Mesendoderm (in vitro differentiated cells): ENCODE measurements at regions not wholly inside any gene's neighbourhood (a gene's known extent, or its start where the extent isn't known, plus 50 kb on each side); places are given as distances from the start of the nearest gene placed in this dataset.
A peak's percentile ranks its signal among the peaks of the same experiment; 100 is the strongest.

Source experiments
- DNase-seq: peaks from one replicate; pipeline ENCODE4 v3.0.0; 2013
- H2AK5ac ChIP-seq: 2 replicates; pipeline ENCODE4 v1.6.1; 2013; ENCODE audit warnings: low read length, inconsistent platforms
- H2BK120ac ChIP-seq: 2 replicates; pipeline ENCODE4 v1.6.1; 2013; ENCODE audit warnings: low read depth, mild to moderate bottlenecking, low read length, moderate library complexity, mixed read lengths
- H2BK15ac ChIP-seq: replicated peaks from 2 replicates; pipeline ENCODE4 v1.6.1; 2013; ENCODE audit warnings: low read depth, mild to moderate bottlenecking, moderate library complexity
- H2BK5ac ChIP-seq: 2 replicates; pipeline ENCODE4 v1.6.1; 2013; ENCODE audit warnings: low read length, inconsistent platforms
- H3K18ac ChIP-seq: 2 replicates; pipeline ENCODE4 v1.6.1; 2013; ENCODE audit warnings: mild to moderate bottlenecking, low read length, mixed read lengths
- H3K23ac ChIP-seq: one replicate; pipeline ENCODE4 v1.6.1; 2013; ENCODE audit warnings: low read length
- H3K27ac ChIP-seq: 2 replicates; pipeline ENCODE4 v1.5.1; 2013; ENCODE audit warnings: low read depth, mild to moderate bottlenecking, inconsistent platforms, low read length, moderate library complexity
- H3K27me3 ChIP-seq: 2 replicates; pipeline ENCODE4 v1.6.1; 2013; ENCODE audit warnings: low read length, control low read depth, mild to moderate bottlenecking, inconsistent platforms; ENCODE audit not compliant: insufficient read depth, poor library complexity
- H3K36me3 ChIP-seq: 2 replicates; pipeline ENCODE4 v1.6.1; 2013; ENCODE audit warnings: low read length, inconsistent platforms; ENCODE audit not compliant: control insufficient read depth, insufficient read depth
- H3K4ac ChIP-seq: one replicate; pipeline ENCODE4 v1.6.1; 2013; ENCODE audit warnings: low read depth, mild to moderate bottlenecking, low read length, moderate library complexity
- H3K4me1 ChIP-seq: 2 replicates; pipeline ENCODE4 v1.6.1; 2013; ENCODE audit warnings: low read depth, low read length, inconsistent platforms; ENCODE audit not compliant: control insufficient read depth
- H3K4me2 ChIP-seq: 2 replicates; pipeline ENCODE4 v1.6.1; 2013; ENCODE audit warnings: low read length
- H3K4me3 ChIP-seq: 2 replicates; pipeline ENCODE4 v1.5.1; 2013; ENCODE audit warnings: mild to moderate bottlenecking, low read length
- H3K56ac ChIP-seq: one replicate; pipeline ENCODE4 v1.6.1; 2013; ENCODE audit warnings: low read length
- H3K79me1 ChIP-seq: 2 replicates; pipeline ENCODE4 v1.6.1; 2013; ENCODE audit warnings: low read length, inconsistent platforms
- H3K79me2 ChIP-seq: 2 replicates; pipeline ENCODE4 v1.6.1; 2013; ENCODE audit warnings: mild to moderate bottlenecking, low read length; ENCODE audit not compliant: control insufficient read depth, insufficient read depth
- H3K9ac ChIP-seq: 2 replicates; pipeline ENCODE4 v1.6.1; 2013; ENCODE audit warnings: low read length, inconsistent platforms
- H4K5ac ChIP-seq: one replicate; pipeline ENCODE4 v1.6.1; 2013; ENCODE audit warnings: low read length
- H4K8ac ChIP-seq: one replicate; pipeline ENCODE4 v1.6.1; 2013; ENCODE audit warnings: low read depth, mild to moderate bottlenecking, control low read depth, low read length, moderate library complexity
- WGBS: extraction: QIAGEN DNeasy Blood & Tissue Kit; methylation state at CpG from one replicate; pipeline ENCODE4 v1.1.7; 2013; ENCODE audit warnings: low lambda C conversion rate, missing lambda C conversion rate; ENCODE audit not compliant: insufficient coverage; ENCODE audit errors: extremely low coverage; 5-methylcytosine and 5-hydroxymethylcytosine counted together

GRCh38 chr6:92944132-92944531 is 475.2 kb downstream of the EPHA7 start:
- no peak overlapping the region for H3K23ac ChIP-seq
- no peak overlapping the region for H2AK5ac ChIP-seq
- no peaks in the 10 kb centered on the region for H3K27me3 ChIP-seq
- H3K4me1 ChIP-seq = no peaks in the 10 kb centered on the region
- H3K18ac ChIP-seq = no peak overlapping the region
- no CpG with 5 or more reads among the region's 1 CpG for WGBS
- no peaks in the 10 kb centered on the region for H3K79me2 ChIP-seq
- no peak overlapping the region for H3K56ac ChIP-seq
- no peak overlapping the region for H4K5ac ChIP-seq
- H3K4me2 ChIP-seq = no peak overlapping the region
- H3K9ac ChIP-seq = no peak overlapping the region
- H3K4ac ChIP-seq = no peak overlapping the region
- no peak overlapping the region for H2BK5ac ChIP-seq
- no peak overlapping the region for H3K27ac ChIP-seq
- no peak overlapping the region for H4K8ac ChIP-seq
- no peak overlapping the region for H2BK15ac ChIP-seq
- no peak overlapping the region for H3K4me3 ChIP-seq
- no peak overlapping the region for H2BK120ac ChIP-seq
- H3K79me1 ChIP-seq = no peaks in the 10 kb centered on the region
- no peak for DNase-seq
- no peaks in the 10 kb centered on the region for H3K36me3 ChIP-seq

- Histone ChIP-seq H3K79me1 (no peaks in the 10 kb centered on the region), H2BK5ac (no peak overlapping the region), H3K9ac (no peak overlapping the region), H3K18ac (no peak overlapping the region), H3K79me2 (no peaks in the 10 kb centered on the region), H2AK5ac (no peak overlapping the region), H4K8ac (no peak overlapping the region), H3K4ac (no peak overlapping the region), H4K5ac (no peak overlapping the region), H2BK15ac (no peak overlapping the region), H3K27ac (no peak overlapping the region), H3K27me3 (no peaks in the 10 kb centered on the region), H3K4me2 (no peak overlapping the region), H3K56ac (no peak overlapping the region), H3K23ac (no peak overlapping the region), H3K36me3 (no peaks in the 10 kb centered on the region), H3K4me3 (no peak overlapping the region), H3K4me1 (no peaks in the 10 kb centered on the region), H2BK120ac (no peak overlapping the region)
- DNase-seq = no peak
These were observed 476.8 kb downstream of the EPHA7 start for GRCh38 chr6:92942549-92942948.

- Histone ChIP-seq H3K4me3 (no peak overlapping the region), H3K4me2 (no peak overlapping the region), H3K27me3 (no peaks in the 10 kb centered on the region)
These were observed 484.7 kb downstream of the EPHA7 start for GRCh38 chr6:92934625-92935024.

GRCh38 chr6:92930171-92930570 is 489.2 kb downstream of the EPHA7 start:
- H2BK120ac ChIP-seq = no peak overlapping the region
- no peak overlapping the region for H3K4me2 ChIP-seq
- H3K79me1 ChIP-seq = no peaks in the 10 kb centered on the region
- no peak overlapping the region for H3K18ac ChIP-seq
- H3K56ac ChIP-seq = no peak overlapping the region
- H3K4me1 ChIP-seq = no peaks in the 10 kb centered on the region
- H3K4ac ChIP-seq = no peak overlapping the region
- no peak for DNase-seq
- H3K79me2 ChIP-seq = no peaks in the 10 kb centered on the region
- H3K4me3 ChIP-seq = no peak overlapping the region
- no CpG with 5 or more reads among the region's 5 CpGs for WGBS
- no peak overlapping the region for H2BK15ac ChIP-seq
- no peaks in the 10 kb centered on the region for H3K27me3 ChIP-seq
- H4K8ac ChIP-seq = no peak overlapping the region
- no peak overlapping the region for H3K23ac ChIP-seq
- H3K9ac ChIP-seq = no peak overlapping the region
- no peaks in the 10 kb centered on the region for H3K36me3 ChIP-seq
- no peak overlapping the region for H2BK5ac ChIP-seq
- no peak overlapping the region for H3K27ac ChIP-seq
- H4K5ac ChIP-seq = no peak overlapping the region
- no peak overlapping the region for H2AK5ac ChIP-seq

More at GRCh38 chr6:92934625-92935024, 484.7 kb downstream of the EPHA7 start:
- WGBS = no CpG with 5 or more reads among the region's 1 CpG
- no peak overlapping the region for H2BK120ac ChIP-seq
- H4K8ac ChIP-seq = no peak overlapping the region
- H2BK15ac ChIP-seq = no peak overlapping the region
- no peak overlapping the region for H3K18ac ChIP-seq
- H3K27ac ChIP-seq = no peak overlapping the region
- no peaks in the 10 kb centered on the region for H3K36me3 ChIP-seq
- no peaks in the 10 kb centered on the region for H3K79me2 ChIP-seq
- H3K23ac ChIP-seq = no peak overlapping the region
- H2BK5ac ChIP-seq = no peak overlapping the region
- no peak overlapping the region for H3K56ac ChIP-seq
- no peak for DNase-seq
- H2AK5ac ChIP-seq = no peak overlapping the region
- H3K4me1 ChIP-seq = no peaks in the 10 kb centered on the region
- no peak overlapping the region for H4K5ac ChIP-seq
- H3K79me1 ChIP-seq = no peaks in the 10 kb centered on the region
- no peak overlapping the region for H3K4ac ChIP-seq
- no peak overlapping the region for H3K9ac ChIP-seq

- no peak overlapping the region for H2BK120ac ChIP-seq
- H4K8ac ChIP-seq = no peak overlapping the region
- no peak overlapping the region for H4K5ac ChIP-seq
- H3K4ac ChIP-seq = no peak overlapping the region
- H3K27me3 ChIP-seq = no peaks in the 10 kb centered on the region
- H3K79me2 ChIP-seq = no peaks in the 10 kb centered on the region
- H3K4me3 ChIP-seq = no peak overlapping the region
- H3K9ac ChIP-seq = no peak overlapping the region
- no peak overlapping the region for H3K56ac ChIP-seq
- no peak overlapping the region for H3K18ac ChIP-seq
- no peak overlapping the region for H2BK5ac ChIP-seq
- peak; percentile 18 for DNase-seq
- WGBS = no CpG with 5 or more reads among the region's 5 CpGs
- H3K23ac ChIP-seq = no peak overlapping the region
- no peak overlapping the region for H2BK15ac ChIP-seq
- H3K36me3 ChIP-seq = no peaks in the 10 kb centered on the region
- no peaks in the 10 kb centered on the region for H3K79me1 ChIP-seq
- H3K4me1 ChIP-seq = no peaks in the 10 kb centered on the region
- no peak overlapping the region for H3K4me2 ChIP-seq
- H2AK5ac ChIP-seq = no peak overlapping the region
- no peak overlapping the region for H3K27ac ChIP-seq
These were observed 497.0 kb downstream of the EPHA7 start for GRCh38 chr6:92922216-92922806.

GRCh38 chr6:92915466-92915865 is 503.9 kb downstream of the EPHA7 start:
- no peaks in the 10 kb centered on the region for H3K27me3 ChIP-seq
- H3K9ac ChIP-seq = no peak overlapping the region
- no peak overlapping the region for H2BK15ac ChIP-seq
- no peak overlapping the region for H2BK5ac ChIP-seq
- no peaks in the 10 kb centered on the region for H3K79me2 ChIP-seq
- no peak overlapping the region for H4K8ac ChIP-seq
- H3K4ac ChIP-seq = no peak overlapping the region
- no peak overlapping the region for H2BK120ac ChIP-seq
- H3K4me1 ChIP-seq = no peaks in the 10 kb centered on the region
- no peak for DNase-seq
- no CpG with 5 or more reads among the region's 2 CpGs for WGBS
- H3K79me1 ChIP-seq = no peaks in the 10 kb centered on the region
- no peak overlapping the region for H3K4me2 ChIP-seq
- no peak overlapping the region for H3K56ac ChIP-seq
- no peak overlapping the region for H3K4me3 ChIP-seq
- H2AK5ac ChIP-seq = no peak overlapping the region
- H3K27ac ChIP-seq = no peak overlapping the region
- H4K5ac ChIP-seq = no peak overlapping the region
- no peak overlapping the region for H3K23ac ChIP-seq
- H3K18ac ChIP-seq = no peak overlapping the region
- H3K36me3 ChIP-seq = no peaks in the 10 kb centered on the region
